GM18951 (cell line): ENCODE measurements at regions not wholly inside any gene's neighbourhood (a gene's known extent, or its start where the extent isn't known, plus 50 kb on each side); places are given as distances from the start of the nearest gene placed in this dataset.

Source experiments
- POLR2A ChIP-seq: IDR thresholded peaks from 4 replicates; pipeline ENCODE4 v1.6.1; 2011; ENCODE audit warnings: mild to moderate bottlenecking; ENCODE audit not compliant: insufficient read length, insufficient read depth; ENCODE audit errors: extremely low read depth
- in situ Hi-C: fragments of 300-500 bp; cut with MboI; formaldehyde crosslinking; loops from one replicate; pipeline ENCODE4 v1.12.0; 2022; ENCODE audit warnings: low sequenced_read_pairs, mixed read lengths, inconsistent platforms; ENCODE audit not compliant: unreplicated experiment

DNA sequence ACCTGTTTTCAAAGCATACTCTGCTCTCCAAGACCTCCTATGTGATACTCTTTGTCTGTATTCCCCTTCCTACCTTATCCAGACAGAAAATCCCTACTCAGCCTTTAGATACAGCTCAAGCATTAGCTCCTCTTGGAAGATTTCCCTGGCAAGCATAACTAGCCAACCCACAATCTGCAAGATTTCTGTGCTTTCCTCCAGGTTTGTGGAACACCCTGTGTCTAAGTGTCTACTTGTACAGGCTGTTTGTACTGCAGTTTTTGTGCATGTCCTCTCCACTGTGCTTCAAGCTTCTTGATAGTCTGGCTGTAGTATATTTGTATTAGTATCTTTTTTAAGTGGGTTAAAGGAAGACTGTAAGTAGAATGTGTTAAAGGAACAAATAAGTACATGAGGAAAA, 203.7 kb downstream of the RFC3 start:
- in situ Hi-C loops, result no loop called here
- no peak for TF ChIP-seq POLR2A

DNA sequence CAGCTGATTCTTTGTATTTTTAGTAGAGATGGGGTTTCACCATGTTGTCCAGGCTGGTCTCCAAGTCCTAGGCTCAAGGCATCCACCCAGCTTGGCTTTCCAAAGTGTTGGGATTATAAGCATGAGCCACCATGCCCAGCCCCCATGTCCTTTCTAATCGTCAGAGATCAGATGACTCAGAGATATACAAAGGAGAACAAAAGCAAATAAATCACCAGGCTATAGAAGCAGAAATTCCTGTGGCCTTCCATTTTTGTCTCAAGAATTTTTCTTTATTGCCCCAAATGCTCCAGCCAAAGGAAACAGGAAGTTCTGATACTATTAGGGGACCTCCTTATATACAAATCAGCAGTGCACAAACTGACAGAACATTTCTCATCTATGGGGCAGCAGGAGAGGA, 207.8 kb downstream of the RFC3 start:
- TF ChIP-seq POLR2A, result no peak
- in situ Hi-C loops, result no loop called here

DNA sequence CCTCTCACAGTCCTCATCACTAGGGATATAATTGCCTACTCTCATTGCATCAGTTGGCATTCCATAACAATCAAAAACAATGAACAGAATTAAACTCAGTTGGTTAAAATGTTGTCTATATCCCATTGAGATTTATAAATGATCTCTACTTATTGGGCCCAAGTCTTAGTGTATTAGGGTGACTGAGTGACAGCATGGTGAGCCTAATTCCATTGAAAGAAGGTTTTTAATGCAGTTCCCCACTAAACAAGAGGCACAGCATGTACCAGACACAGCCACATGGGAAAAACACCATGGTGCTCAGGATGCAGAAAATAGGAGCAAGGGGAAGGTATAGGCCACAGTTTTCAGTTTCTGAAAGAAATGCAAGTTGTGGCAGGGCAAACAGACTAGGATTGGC, 208.4 kb downstream of the RFC3 start:
- in situ Hi-C loops, result no loop called here
- no peak for TF ChIP-seq POLR2A

DNA sequence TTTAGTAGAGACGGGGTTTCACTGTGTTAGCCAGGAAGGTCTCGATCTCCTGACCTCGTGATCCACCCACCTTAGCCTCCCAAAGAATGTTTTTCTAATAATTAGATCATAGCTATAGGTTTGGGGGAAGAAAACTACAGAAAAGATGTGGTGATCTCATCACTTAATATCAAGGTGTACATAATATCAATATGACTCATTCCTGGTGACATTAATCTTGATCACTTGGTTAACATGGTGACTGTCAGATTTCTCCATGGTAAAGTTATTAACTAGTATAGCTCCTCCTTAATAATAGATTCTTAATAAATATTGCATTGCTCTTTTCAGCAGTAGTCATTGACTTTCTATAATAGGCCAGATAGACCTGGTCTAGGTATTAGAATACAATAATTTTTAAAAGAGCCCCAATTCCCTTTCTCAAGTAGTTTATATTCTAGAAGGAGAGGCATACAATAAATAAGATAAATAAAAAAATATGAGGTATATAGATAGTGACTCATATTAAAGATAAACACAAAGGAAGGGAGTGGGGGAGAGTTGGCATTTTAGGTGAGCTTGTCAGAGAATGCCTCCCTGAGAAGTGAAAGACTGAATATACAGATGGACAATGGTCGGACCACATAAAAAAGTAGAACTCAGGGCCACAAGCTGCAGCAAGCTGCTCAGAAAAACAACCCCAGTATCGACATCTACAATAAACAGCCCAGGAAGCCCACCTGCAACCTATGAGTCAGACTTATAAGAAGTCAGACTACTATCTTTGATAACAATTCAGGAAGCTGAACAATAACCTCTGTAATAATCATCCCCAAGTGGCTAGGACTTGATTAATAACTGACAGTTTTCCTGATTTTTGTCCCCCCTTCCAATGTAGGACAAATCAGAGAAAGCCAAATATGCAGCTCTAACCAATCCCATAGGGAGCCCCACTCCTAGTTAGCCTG, 210.8 kb downstream of the RFC3 start:
- in situ Hi-C loops, result no loop called here
- no peak for TF ChIP-seq POLR2A

DNA sequence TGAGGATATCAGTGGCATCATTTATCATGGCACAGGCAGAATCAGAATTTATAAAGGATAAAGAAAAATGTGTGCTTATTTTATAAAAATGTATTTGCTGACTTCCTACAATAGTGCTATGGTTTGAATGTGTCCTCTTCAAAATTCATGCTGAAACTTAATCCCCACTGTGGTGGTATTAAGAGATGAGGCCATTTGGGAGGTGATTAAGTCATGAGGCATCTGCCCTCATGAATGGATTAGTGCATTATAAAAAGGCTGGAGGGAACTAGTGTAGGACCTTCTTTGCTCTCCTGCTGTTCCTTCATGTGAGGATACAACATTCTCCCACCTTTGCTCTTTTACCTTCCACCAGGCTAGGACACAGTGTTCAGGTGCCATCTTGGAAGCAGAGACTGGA, 212.8 kb downstream of the RFC3 start:
- TF ChIP-seq POLR2A, result no peak
- in situ Hi-C loops, result no loop called here

DNA sequence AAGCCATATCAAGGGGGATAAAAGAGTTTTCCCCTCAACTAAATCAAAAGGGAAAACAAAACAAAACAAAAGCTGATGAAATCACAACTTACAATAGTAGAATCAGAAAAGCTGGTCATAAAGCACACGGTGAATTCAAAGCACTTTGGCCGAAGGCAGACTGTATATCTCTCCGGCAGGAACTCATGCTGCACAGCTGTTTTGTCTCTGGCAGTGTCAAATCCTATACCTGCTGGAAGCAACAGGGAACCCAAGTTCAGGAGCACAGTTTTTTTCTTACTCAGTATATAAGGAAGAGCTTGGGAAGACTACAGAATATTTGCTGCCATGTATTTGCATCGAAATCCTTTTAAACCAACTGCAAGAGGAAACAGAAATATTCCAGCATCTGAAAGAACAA, 213.7 kb downstream of the RFC3 start:
- in situ Hi-C loops, result no loop called here
- no peak for TF ChIP-seq POLR2A

DNA sequence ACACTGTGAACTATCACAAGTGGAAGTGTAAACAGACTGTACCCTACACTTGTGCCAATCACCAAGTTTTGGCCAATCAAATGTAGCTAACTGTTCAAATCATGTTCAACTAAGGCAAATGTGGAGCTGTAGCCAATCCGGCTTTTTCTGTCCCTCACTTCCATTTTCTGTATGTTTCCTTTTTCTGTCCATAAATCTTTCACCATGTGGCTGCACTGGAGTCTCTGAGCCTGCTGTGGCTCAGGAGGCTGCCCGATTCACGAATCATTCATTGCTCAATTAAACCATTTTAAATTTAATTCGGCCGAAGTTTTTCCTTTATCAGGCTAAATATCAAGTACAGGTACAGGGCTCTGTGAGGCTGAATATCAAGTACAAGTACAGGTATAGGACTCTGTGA, 216.5 kb downstream of the RFC3 start:
- in situ Hi-C loops, result no loop called here
- no peak for TF ChIP-seq POLR2A

DNA sequence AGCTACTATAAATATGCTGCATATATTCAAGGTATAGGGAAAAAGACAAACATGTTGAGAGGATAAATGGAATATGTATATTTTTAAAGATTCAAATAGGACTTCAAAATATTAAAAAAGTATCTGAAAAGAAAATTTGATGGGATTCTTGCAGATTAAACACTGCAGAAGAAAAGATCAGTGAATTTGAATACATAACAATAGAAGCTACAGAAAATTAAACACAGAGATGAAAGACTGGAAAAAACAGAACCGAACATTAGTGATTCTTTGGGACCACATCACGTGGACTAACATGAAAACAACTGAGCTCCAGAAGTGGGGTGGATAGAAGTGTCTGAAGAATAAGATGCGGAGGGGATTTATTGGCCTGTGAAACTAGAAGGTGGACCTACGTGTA, 217.2 kb downstream of the RFC3 start:
- in situ Hi-C loops, result no loop called here
- no peak for TF ChIP-seq POLR2A

DNA sequence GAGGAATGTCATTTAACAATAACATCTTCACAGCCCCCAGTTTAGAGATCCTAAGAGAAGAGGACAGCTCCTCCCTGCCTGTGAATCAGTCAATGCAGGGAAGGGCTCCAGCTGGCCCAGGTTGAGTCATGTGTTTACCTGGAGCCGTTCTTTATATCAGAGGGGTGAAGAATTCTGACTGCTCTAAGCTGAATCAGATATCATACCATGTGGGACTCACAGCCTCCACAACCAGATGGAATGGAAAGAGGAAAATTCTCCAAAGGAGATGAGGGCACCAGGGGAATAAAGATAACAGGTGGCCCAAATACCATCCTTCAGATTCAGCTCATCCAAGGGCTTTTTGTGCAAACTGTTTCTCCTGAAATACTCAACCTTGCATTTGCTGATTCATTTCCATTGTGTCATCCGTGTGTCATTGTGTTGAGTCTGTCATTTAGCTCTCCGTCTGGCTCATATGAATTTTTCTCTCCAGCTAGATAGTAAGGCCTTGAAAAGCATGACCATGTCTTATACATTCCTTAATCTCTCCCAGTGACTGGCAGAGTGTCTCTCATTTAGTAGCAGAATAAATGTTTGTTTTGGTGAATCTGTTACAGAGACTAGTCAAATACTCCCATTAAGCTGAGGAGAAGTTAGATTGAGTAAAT, 217.9 kb downstream of the RFC3 start:
- no peak for TF ChIP-seq POLR2A
- in situ Hi-C loops, result no loop called here

DNA sequence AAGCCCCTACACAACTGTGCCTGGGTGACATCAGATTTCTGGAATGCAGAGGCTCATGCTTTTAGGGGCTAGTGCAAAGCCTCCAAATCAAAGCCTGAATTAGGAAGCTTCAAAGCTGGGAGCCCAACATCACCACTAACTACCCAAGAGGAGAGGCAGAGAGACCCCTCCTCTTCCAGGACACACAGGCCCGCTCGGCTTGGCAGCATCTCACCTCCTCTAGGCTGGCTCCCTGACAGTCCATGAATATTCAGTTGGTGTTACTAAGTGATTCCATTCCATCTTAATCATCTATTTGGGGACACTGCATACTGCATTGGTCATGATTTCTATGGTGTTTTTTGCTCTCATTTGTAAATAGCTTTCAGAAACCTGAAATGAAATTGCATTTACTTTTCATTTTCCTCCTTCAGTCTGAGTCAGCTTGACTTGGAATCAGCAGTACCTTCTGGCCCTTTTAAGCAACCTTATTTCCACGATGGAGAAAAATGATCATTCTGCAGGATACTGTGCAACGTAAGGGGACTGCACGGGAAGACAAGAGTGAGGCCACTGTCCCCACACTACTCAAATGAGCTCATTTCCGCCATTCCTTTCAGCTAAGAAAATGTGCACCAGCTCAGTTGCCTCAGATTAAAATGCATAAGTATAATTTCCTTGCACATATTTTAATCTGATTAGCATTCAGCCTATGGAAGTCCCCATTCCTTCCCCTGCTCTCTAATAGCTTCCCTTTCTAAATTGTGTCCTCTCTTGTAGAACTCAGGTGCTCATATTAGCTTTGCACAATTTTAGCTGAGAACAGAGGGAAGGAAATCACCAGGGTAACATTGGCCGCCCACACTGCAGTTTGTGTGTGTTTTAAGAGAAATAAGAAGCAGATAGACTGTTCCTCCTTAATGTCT, 219.9 kb downstream of the RFC3 start:
- in situ Hi-C loops, result no loop called here
- no peak for TF ChIP-seq POLR2A

DNA sequence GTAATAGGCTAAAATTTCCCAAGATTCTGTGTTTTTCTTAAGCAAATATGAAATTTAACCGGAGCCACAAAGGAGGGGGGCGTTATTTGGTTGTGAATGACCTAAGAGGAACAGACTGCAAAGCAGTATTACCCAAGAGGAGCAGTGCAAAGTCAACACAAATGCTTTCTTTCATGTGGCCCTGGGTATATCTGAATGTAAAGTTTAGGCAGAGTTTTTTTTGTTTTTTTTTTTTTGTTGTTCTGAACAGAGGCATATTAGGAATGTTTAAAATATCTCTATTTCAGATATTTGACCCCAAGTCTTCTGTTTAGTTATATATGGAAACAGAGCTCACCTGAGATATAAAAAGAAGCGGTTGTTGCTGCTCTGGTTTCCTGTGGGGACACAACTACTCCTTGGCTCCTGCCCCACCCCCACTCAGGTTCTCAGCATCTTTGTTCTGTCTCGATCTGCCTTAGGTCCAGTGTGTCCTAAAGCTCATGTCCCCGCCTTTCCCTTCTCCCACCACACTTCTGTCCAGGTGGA, 220.7 kb downstream of the RFC3 start:
- no peak for TF ChIP-seq POLR2A
- in situ Hi-C loops, result no loop called here

DNA sequence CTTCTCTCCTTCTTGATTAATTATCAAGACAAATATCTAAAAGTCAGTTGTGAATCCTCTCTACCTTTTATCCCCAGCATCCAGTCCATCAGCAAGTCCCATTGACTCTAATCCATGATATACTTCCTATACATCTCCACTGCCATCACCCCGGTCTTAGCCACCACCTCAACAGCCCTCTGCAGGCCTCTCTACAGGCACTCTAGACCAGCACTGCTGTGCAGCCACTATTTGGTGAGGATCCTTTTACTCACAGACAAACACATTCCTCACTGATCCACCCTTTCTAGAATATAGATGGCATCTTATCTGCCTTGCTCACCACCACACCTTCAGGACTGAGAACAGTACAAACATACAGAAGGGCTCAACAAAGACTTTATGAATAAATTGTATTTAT, 221.7 kb downstream of the RFC3 start:
- in situ Hi-C loops, result no loop called here
- no peak for TF ChIP-seq POLR2A

DNA sequence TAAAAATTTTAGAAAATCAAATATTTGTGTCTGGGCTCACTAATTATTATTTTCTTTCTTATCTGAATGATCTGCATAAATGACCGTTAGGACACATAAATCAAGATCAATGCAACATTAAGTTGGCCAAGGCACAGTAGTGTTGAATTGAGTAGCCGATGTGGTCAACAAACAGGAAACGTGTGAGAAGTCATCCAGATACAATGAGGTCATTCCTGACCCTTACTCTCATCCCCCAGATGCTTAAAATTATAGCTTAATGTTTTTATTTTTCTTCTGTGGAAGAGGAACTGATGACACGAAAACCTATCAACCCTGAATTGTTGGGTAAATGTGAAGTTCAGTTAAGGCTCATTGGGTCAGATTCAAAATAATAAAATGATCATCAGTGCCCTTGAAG, 222.9 kb downstream of the RFC3 start:
- in situ Hi-C loops, result no loop called here
- TF ChIP-seq POLR2A, result no peak
